Panc1 (cell line): ENCODE measurements at regions not wholly inside any gene's neighbourhood (a gene's known extent, or its start where the extent isn't known, plus 50 kb on each side); places are given as distances from the start of the nearest gene placed in this dataset.

Experiments used
- ATAC-seq: fragments of 200-7000 bp; cut with Tn5 transposase; 2 replicates; pipeline ENCODE4 v1.9.1; 2020; ENCODE audit warnings: mild to moderate bottlenecking, moderate library complexity
- BruUV-seq: library from RNA; stranded (reverse); fragments of 400-500 nt; replicated peaks from 2 replicates; lab custom pipeline; 2021; lab: Mats Ljungman, UMichigan
- CTCF ChIA-PET: fragments of 300-600 bp; sonication (Branson Sonifier 250); formaldehyde crosslinking; loops from one replicate; lab custom pipeline; 2022; ENCODE audit warnings: antibody characterized with exemption; lab: Charles Lee
- POLR2A ChIA-PET: fragments of 300-600 bp; sonication (Branson Sonifier 250); formaldehyde crosslinking; loops from one replicate; lab custom pipeline; 2022; ENCODE audit warnings: antibody characterized with exemption; lab: Charles Lee
- DNase-seq: peaks from one replicate; pipeline ENCODE4 v3.0.0-alpha.2; 2010; ENCODE audit warnings: low read depth, low spot score
- H3K27ac ChIP-seq: 2 replicates; pipeline ENCODE4 v1.5.1; 2011; ENCODE audit warnings: mild to moderate bottlenecking, low read length, inconsistent platforms
- H3K27me3 ChIP-seq: fragments of 200-500 bp; sonication (Bioruptor generic); 2 replicates; pipeline ENCODE4 v1.6.0; 2014; ENCODE audit warnings: low read length, inconsistent platforms; ENCODE audit not compliant: control insufficient read depth, insufficient read depth
- H3K36me3 ChIP-seq: fragments of 200-500 bp; sonication (Bioruptor generic); 2 replicates; pipeline ENCODE4 v1.5.1; 2014; ENCODE audit warnings: inconsistent platforms, mild to moderate bottlenecking, low read length, moderate library complexity; ENCODE audit not compliant: control insufficient read depth, insufficient read depth
- H3K4me1 ChIP-seq: 2 replicates; pipeline ENCODE4 v1.5.1; 2011; ENCODE audit warnings: inconsistent platforms, mild to moderate bottlenecking, low read length, moderate library complexity; ENCODE audit not compliant: control insufficient read depth, insufficient read depth
- H3K4me3 ChIP-seq, 2 experiments: 2 replicates each; pipeline ENCODE4 v1.5.1; 2011 to 2012; ENCODE audit warnings: low read depth in 2 of 2, low read length in 2 of 2, mild to moderate bottlenecking in 2 of 2, inconsistent platforms in 1 of 2, moderate library complexity in 1 of 2
- H3K9me3 ChIP-seq: fragments of 200-500 bp; sonication (Bioruptor generic); 2 replicates; pipeline ENCODE4 v1.5.1; 2014; ENCODE audit warnings: low read depth, mild to moderate bottlenecking, inconsistent platforms, low read length, moderate library complexity; ENCODE audit not compliant: control insufficient read depth, insufficient read depth
- CTCF ChIP-seq: fragments of 450-650 bp; IDR thresholded peaks from 2 replicates; pipeline ENCODE4 v1.5.1; 2017; ENCODE audit warnings: mild to moderate bottlenecking
- POLR2AphosphoS5 ChIP-seq: IDR thresholded peaks from 2 replicates; pipeline ENCODE4 v1.6.1; 2012; ENCODE audit warnings: mild to moderate bottlenecking, low read depth, low read length, moderate library complexity
- SIN3A ChIP-seq: IDR thresholded peaks from 2 replicates; pipeline ENCODE4 v1.6.1; 2012; ENCODE audit warnings: low read depth, mild to moderate bottlenecking, low read length, moderate library complexity, borderline replicate concordance; ENCODE audit not compliant: insufficient read depth
- TCF7L2 ChIP-seq: IDR thresholded peaks from 2 replicates; pipeline ENCODE4 v1.6.1; 2011; ENCODE audit warnings: mild to moderate bottlenecking, low read depth, low read length, inconsistent platforms
- in situ Hi-C: cut with HindIII; loops from 2 replicates; pipeline ENCODE4 v1.10.0; 2016; ENCODE audit warnings: low sequenced_read_pairs, low pct_unique_long_range_greater_than_20kb
- intact Hi-C: fragments of 100-400 bp; cut with micrococcal nuclease; formaldehyde crosslinking; loops from one replicate; pipeline ENCODE4 v1.10.0; 2022; ENCODE audit not compliant: unreplicated experiment
- TF ChIP-seq, protein P1 (sequence below), 2 experiments: IDR thresholded peaks; 2 replicates each; pipeline ENCODE4 v1.6.1; 2011 to 2012; ENCODE audit warnings: low read depth in 2 of 2, control low read depth in 1 of 2, low read length in 1 of 2, mild to moderate bottlenecking in 1 of 2, moderate library complexity in 1 of 2; ENCODE audit not compliant: insufficient read depth in 1 of 2

- H3K4me1 ChIP-seq, result no peaks in the 10 kb centered on the region
- intact Hi-C loops, result no loop called here
- no peak overlapping the region for H3K4me3 ChIP-seq
- DNase-seq, result no peak
- H3K27me3 ChIP-seq, result no peaks in the 10 kb centered on the region
- ATAC-seq, result no peak
- no TSS peak for BruUV-seq
- POLR2A ChIA-PET, result no interaction called here
- H3K36me3 ChIP-seq, result no peaks in the 10 kb centered on the region
- CTCF ChIA-PET, result no interaction called here
- H3K9me3 ChIP-seq, result peaks cover 4% of the 10 kb centered on the region; the same call in 1 of the 2 replicates
- in situ Hi-C loops, result no loop called here
- H3K27ac ChIP-seq, result no peak overlapping the region
- TF ChIP-seq CTCF (no peak), TCF7L2 (no peak), POLR2AphosphoS5 (no peak), SIN3A (no peak)
- TF ChIP-seq, protein P1, sequence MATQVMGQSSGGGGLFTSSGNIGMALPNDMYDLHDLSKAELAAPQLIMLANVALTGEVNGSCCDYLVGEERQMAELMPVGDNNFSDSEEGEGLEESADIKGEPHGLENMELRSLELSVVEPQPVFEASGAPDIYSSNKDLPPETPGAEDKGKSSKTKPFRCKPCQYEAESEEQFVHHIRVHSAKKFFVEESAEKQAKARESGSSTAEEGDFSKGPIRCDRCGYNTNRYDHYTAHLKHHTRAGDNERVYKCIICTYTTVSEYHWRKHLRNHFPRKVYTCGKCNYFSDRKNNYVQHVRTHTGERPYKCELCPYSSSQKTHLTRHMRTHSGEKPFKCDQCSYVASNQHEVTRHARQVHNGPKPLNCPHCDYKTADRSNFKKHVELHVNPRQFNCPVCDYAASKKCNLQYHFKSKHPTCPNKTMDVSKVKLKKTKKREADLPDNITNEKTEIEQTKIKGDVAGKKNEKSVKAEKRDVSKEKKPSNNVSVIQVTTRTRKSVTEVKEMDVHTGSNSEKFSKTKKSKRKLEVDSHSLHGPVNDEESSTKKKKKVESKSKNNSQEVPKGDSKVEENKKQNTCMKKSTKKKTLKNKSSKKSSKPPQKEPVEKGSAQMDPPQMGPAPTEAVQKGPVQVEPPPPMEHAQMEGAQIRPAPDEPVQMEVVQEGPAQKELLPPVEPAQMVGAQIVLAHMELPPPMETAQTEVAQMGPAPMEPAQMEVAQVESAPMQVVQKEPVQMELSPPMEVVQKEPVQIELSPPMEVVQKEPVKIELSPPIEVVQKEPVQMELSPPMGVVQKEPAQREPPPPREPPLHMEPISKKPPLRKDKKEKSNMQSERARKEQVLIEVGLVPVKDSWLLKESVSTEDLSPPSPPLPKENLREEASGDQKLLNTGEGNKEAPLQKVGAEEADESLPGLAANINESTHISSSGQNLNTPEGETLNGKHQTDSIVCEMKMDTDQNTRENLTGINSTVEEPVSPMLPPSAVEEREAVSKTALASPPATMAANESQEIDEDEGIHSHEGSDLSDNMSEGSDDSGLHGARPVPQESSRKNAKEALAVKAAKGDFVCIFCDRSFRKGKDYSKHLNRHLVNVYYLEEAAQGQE (IDR thresholded peaks at IDR 0.05; ENCODE audit: insufficient read depth in 1 of 2, low read depth in 2 of 2, low read length in 1 of 2), result no peak
These were observed 894.1 kb upstream of the PHF14 start for GRCh38 chr7:10079572-10079971.

- DNase-seq (no peak), ATAC-seq (no peak)
- in situ Hi-C loops (no loop called here), intact Hi-C loops (no loop called here)
- no peak overlapping the region for H3K4me3 ChIP-seq
- no peaks in the 10 kb centered on the region for H3K4me1 ChIP-seq
- H3K36me3 ChIP-seq, result no peaks in the 10 kb centered on the region
- ChIA-PET CTCF (no interaction called here), POLR2A (no interaction called here)
- no peak overlapping the region for H3K27ac ChIP-seq
- no peak for TF ChIP-seq POLR2AphosphoS5
- TF ChIP-seq TCF7L2, result no peak
- TF ChIP-seq, protein P1 (IDR thresholded peaks at IDR 0.05; ENCODE audit: insufficient read depth in 1 of 2, low read depth in 2 of 2, low read length in 1 of 2), result no peak
- no peak for TF ChIP-seq SIN3A
- TF ChIP-seq CTCF, result no peak
- no peaks in the 10 kb centered on the region for H3K9me3 ChIP-seq
- no TSS peak for BruUV-seq
- no peaks in the 10 kb centered on the region for H3K27me3 ChIP-seq
These were observed 890.8 kb upstream of the PHF14 start for GRCh38 chr7:10082896-10083295.
